ENCODE measurements at regions not wholly inside any gene's neighbourhood (a gene's known extent, or its start where the extent isn't known, plus 50 kb on each side); places are given as distances from the start of the nearest gene placed in this dataset.
A peak's percentile ranks its signal among the peaks of the same experiment; 100 is the strongest.

- Mint-ChIP-seq H3K27me3 (ENCODE audit: insufficient read depth) (no peaks in the 10 kb centered on the region), H3K36me3 (ENCODE audit: low read depth) (peaks cover 2% of the 10 kb centered on the region), H3K4me3 (no peak overlapping the region), H3K9me3 (no peaks in the 10 kb centered on the region), H3K27ac (no peak overlapping the region), H3K4me1 (peaks cover 25% of the 10 kb centered on the region)
- 47 to 87% methylated on average over 2 to 9 of the region's 9 CpGs for WGBS, 2 experiments (ENCODE audit: insufficient coverage in 1 of 2, insufficient read length in 1 of 2)
- H3K9ac ChIP-seq (ENCODE audit: extremely low read depth, low read length, poor library complexity, severe bottlenecking) = no peak overlapping the region
- no peaks in the 10 kb centered on the region for H3K27me3 ChIP-seq (ENCODE audit: control insufficient read depth, insufficient read depth, low read length, poor library complexity, severe bottlenecking)
- TF ChIP-seq CTCF (conservative IDR thresholded peaks at IDR 0.05) = no peak
- H3K27ac ChIP-seq (ENCODE audit: low read depth, low read length) = peak overlapping the region; percentile 30
- H3K36me3 ChIP-seq (ENCODE audit: control insufficient read depth, insufficient read depth, low read length) = no peaks in the 10 kb centered on the region
- peak; percentile 81 for DNase-seq
- H3K9me3 ChIP-seq (ENCODE audit: control insufficient read depth, low read length) = no peaks in the 10 kb centered on the region
- H3K4me3 ChIP-seq (ENCODE audit: low read length) = no peak overlapping the region
- H3K4me1 ChIP-seq (ENCODE audit: control insufficient read depth, insufficient read depth, low read length) = peaks cover 4% of the 10 kb centered on the region
Measured at GRCh38 chr1:201678264-201679101, 139.6 kb downstream of the NAV1 start.

- Mint-ChIP-seq H3K27ac (no peak overlapping the region), H3K4me1 (peaks cover 24% of the 10 kb centered on the region), H3K4me3 (no peak overlapping the region), H3K9me3 (no peaks in the 10 kb centered on the region), H3K27me3 (ENCODE audit: insufficient read depth) (no peaks in the 10 kb centered on the region), H3K36me3 (ENCODE audit: low read depth) (peaks cover 2% of the 10 kb centered on the region)
- Histone ChIP-seq H3K9ac (ENCODE audit: extremely low read depth, low read length, poor library complexity, severe bottlenecking) (no peak overlapping the region), H3K27ac (ENCODE audit: low read depth, low read length) (no peak overlapping the region), H3K27me3 (ENCODE audit: control insufficient read depth, insufficient read depth, low read length, poor library complexity, severe bottlenecking) (no peaks in the 10 kb centered on the region), H3K4me3 (ENCODE audit: low read length) (no peak overlapping the region), H3K36me3 (ENCODE audit: control insufficient read depth, insufficient read depth, low read length) (no peaks in the 10 kb centered on the region), H3K9me3 (ENCODE audit: control insufficient read depth, low read length) (no peaks in the 10 kb centered on the region), H3K4me1 (ENCODE audit: control insufficient read depth, insufficient read depth, low read length) (peaks cover 5% of the 10 kb centered on the region)
- no peak for DNase-seq
- 76 to 86% methylated on average over 4 to 8 of the region's 8 CpGs for WGBS, 2 experiments (ENCODE audit: insufficient coverage in 1 of 2, insufficient read length in 1 of 2)
- no peak for TF ChIP-seq CTCF (conservative IDR thresholded peaks at IDR 0.05)
Measured at GRCh38 chr1:201681375-201681774, 142.4 kb downstream of the NAV1 start.

GRCh38 chr1:201682964-201683363 lies 144.0 kb downstream of the NAV1 start:
- no peak for TF ChIP-seq CTCF (conservative IDR thresholded peaks at IDR 0.05)
- Histone ChIP-seq H3K27me3 (ENCODE audit: control insufficient read depth, insufficient read depth, low read length, poor library complexity, severe bottlenecking) (no peaks in the 10 kb centered on the region), H3K27ac (ENCODE audit: low read depth, low read length) (no peak overlapping the region), H3K9ac (ENCODE audit: extremely low read depth, low read length, poor library complexity, severe bottlenecking) (no peak overlapping the region), H3K36me3 (ENCODE audit: control insufficient read depth, insufficient read depth, low read length) (no peaks in the 10 kb centered on the region), H3K4me1 (ENCODE audit: control insufficient read depth, insufficient read depth, low read length) (peaks cover 5% of the 10 kb centered on the region), H3K4me3 (ENCODE audit: low read length) (no peak overlapping the region), H3K9me3 (ENCODE audit: control insufficient read depth, low read length) (no peaks in the 10 kb centered on the region)
- WGBS, 2 experiments (ENCODE audit: insufficient coverage in 1 of 2, insufficient read length in 1 of 2) = 71 to 73% methylated on average over 4 of the region's 4 CpGs
- Mint-ChIP-seq H3K36me3 (ENCODE audit: low read depth) (peaks cover 2% of the 10 kb centered on the region), H3K27me3 (ENCODE audit: insufficient read depth) (no peaks in the 10 kb centered on the region), H3K4me3 (no peak overlapping the region), H3K27ac (no peak overlapping the region), H3K4me1 (peaks cover 37% of the 10 kb centered on the region), H3K9me3 (no peaks in the 10 kb centered on the region)
- no peak for DNase-seq
